GM21786 (cell line): ENCODE measurements at regions not wholly inside any gene's neighbourhood (a gene's known extent, or its start where the extent isn't known, plus 50 kb on each side); places are given as distances from the start of the nearest gene placed in this dataset.

Experiments used
- ATAC-seq: cut with Tn5 transposase; IDR thresholded peaks from one replicate; pipeline ENCODE4 v1.9.1; 2021; ENCODE audit not compliant: unreplicated experiment

DNA sequence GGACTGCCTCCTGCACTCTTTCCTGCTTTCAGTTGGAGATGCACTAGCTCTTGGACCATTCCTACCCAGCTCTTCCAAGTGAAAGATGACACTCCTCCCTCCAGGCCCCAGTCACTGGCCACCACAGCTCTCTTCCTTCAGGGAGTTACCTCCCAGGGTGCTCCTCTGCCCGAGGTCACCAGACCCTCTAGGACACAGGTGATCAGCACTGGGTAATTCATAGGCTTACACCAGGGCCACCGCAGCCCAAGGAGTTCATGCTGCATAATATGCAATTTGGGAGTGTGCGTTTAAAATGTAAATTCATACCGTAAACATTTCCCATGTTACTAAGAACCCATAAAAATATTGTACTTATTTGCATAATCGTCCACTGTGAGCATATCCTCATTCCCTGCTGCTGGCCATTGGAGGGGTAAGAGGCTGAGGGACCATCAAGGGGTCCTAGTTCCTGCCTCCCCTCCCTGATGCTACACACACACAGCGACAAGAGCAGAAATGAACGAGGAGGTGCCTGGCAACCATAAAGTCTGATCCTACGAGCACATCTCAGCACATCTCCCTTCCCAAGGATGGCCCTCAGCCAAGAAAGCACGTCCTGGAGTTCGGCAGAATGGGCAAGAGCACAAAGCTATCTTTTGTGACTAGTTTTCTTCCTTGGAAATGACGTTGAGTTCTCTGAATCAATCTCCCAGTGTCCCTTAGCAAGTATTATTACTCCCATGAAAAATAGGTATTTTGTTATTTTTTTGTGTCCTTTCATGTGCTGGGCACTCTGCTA lies 222.9 kb upstream of the RAB4A start:
- ATAC-seq = no peak

GRCh38 chr1:229048896-229049295 lies 222.0 kb upstream of the RAB4A start:
- ATAC-seq = no peak

- ATAC-seq = no peak
Observed at GRCh38 chr1:229056046-229056445, 214.9 kb upstream of the RAB4A start.

DNA sequence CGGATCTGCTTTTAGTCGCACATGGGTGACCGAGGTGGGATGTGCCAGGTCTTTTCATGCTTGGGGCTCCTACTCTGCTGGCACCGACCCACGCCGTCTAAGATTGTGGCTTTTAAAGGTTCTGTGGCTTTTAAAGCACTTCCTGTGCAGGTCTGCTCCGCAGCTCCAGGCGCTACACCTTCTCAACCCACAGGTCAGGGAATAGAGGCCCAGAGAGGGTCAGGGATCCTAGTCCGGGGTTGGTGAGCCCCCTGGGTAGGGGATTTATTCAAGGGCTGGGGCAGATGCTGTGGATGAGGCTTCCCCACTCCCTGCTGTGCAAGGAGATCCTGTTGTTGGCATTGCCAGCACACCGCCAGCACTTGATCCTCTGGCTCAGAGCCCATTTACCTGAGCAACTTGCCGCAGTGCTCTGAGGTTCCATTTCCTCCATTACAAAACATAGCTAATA lies 212.8 kb upstream of the RAB4A start:
- ATAC-seq = no peak

DNA sequence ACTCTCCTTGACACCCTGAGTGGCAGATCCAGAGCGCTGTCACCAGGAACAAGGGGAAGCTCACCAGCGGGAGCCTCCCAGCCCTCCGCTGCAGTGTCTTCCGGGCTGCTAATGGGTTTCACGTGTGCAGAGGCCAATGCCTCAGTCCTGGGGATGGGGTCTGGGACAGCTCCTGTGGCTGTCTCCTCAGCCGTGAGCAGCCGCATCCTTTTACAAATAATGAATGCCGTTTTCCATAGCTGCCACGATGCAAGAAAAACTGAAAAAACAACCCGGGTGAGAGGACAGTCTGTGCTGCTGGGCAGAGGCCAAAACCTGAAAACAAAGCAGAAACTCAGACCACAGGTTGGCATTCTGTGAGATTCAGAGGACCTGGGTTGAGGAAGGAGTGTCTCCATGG lies 212.2 kb upstream of the RAB4A start:
- no peak for ATAC-seq

DNA sequence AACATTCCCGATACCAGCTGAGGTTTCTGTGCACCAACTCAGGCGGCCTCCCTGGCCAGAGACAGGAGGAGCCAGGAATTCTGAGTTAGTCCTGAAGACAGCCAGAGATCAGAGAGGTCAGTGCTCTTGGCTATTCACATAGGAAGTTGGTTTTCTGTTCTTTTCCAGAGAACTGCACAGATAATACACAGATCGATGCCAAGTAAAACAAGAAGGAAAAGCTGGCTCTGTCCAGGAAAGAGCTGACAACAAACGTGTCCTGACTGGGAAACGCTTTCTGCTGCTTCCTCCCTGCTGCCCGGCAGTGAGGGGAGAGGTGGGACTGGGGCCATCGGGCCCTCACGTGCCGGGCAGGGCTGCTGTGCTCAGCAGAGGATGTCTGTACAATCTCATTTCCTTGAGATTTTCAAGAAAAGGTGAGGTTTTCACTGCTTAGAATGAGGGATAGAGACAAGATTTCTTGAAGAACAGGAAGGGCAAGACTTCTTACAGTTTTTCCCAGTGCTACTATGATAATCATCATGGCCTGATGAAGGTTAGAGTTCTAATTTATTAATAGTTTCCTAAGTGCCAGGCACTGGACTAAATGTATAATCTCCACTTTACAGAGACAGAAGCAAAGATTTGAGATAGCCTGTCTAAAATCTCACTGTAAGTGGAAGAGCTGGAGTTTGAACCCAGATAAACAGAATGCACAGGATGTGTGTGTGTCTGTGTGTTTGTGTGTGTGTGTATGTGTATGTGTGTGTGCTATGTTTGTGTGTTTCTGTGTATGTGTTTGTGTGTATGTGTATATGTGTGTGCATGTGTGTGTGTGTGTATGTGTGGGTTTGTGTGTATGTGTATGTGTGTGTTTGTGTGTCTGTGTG lies 211.0 kb upstream of the RAB4A start:
- no peak for ATAC-seq

- ATAC-seq = no peak
Observed at GRCh38 chr1:229062135-229062534, 208.8 kb upstream of the RAB4A start.

DNA sequence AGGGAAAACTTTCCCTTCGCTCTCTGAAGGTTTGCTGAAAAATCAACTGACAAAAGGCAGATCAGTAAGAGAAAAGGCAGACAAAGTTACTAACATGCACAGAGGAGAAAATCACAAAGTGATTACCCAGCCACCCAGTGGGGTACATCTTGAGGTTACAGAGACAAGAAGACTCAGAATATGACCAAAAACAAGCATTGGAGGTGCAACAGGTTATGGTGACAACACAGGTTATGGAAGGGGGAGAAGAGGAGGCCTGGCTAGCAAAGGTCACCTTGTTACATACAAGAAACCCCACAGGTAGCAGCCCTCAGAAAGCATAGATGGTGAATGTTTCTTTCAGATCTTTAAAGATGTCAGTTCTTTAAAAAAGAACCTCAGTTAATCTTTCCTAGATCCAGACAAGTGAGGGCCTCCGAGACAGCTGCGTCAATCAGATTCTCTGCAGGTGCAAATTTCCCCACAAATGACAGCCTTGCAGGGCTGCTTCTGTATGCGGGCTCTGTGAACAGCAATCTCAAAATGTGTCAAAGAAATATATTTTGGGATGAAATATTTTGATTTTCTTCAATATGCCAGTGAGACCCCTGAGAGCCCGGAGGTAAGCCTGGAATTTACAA lies 207.6 kb upstream of the RAB4A start:
- no peak for ATAC-seq

DNA sequence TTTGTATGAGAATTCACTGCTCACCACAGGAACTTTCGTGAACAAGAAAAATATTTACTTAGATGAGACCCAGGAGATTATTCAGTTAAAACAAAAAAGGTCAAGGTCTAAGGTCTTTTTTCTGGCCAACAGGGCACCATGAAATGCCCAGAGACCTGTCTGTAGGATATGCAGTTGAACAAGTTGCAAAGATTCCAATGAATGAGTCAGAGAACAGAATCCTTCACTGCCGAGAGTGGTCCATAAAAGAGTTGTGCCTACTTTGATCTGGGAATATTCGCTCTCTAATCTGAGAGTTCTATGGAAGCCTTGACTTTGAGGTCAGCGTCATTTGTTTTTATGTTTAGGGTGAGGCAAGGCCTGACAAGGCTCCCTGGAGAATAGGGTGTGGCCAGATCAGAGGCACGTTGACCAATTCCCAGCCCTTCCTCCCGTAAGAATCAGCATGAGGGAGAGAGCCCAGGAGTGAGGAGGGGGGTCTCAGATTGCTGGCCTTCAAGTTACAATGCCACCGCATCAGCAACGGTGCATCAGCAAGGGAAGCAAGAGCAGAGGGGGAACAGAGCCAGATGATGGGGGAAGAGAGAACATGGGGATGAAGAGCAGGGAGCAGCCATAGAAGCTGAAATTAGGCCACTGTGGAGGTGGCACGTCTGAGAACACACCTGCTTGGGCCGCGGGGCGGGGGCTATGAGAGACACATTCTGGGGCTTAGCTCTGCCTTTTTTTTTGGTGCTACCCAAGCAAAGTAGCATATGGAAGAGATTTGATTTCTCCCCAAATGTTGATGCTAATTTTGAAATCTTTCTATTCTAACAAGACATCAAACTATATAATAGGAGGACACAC lies 206.4 kb upstream of the RAB4A start:
- ATAC-seq = no peak

GRCh38 chr1:229065613-229066012 lies 205.3 kb upstream of the RAB4A start:
- ATAC-seq = no peak

DNA sequence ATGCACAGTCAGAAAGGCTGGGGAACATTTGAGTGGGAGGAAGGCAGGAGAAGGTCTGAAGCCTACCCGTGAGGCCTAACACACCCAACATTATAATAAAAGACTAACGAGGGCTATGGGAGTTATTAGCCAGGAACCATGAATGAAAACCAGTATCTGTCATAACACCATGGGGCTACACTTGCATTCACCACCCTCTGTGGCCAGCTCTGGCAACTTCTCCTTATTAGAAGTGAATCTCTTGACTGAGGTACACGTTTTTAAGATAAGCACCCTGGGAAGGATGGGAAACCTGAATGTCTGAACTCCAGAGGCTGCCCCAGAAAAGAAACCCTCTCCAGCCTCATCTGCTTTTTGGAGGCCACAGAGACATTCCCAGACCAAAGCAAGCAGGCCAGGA lies 204.3 kb upstream of the RAB4A start:
- ATAC-seq = no peak

- ATAC-seq = no peak
Observed at GRCh38 chr1:229067546-229067945, 203.4 kb upstream of the RAB4A start.

- ATAC-seq = no peak
Observed at GRCh38 chr1:229068270-229068987, 202.5 kb upstream of the RAB4A start.

DNA sequence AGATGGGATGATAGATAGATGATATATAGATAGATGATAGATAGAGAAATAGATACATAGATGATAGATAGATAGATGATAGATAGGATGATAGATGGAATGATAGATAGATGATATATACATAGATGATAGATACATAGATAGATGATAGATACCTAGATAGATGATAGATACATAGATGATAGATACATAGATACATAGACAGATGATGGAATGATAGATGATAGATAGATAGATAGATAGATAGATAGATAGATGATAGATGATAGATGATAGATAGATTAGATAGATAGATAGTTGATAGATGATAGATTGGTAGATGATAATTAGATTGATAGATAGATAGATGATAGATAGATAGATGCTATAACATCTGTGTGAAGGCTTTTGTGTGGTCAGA lies 201.7 kb upstream of the RAB4A start:
- ATAC-seq = no peak

- ATAC-seq = no peak
Observed at GRCh38 chr1:229070168-229070567, 200.7 kb upstream of the RAB4A start.

GRCh38 chr1:229073251-229073650 lies 197.7 kb upstream of the RAB4A start:
- ATAC-seq = no peak

- ATAC-seq = no peak
Observed at GRCh38 chr1:229075217-229075616, 195.7 kb upstream of the RAB4A start.

- ATAC-seq = no peak
Observed at GRCh38 chr1:229075716-229076115, 195.2 kb upstream of the RAB4A start.

DNA sequence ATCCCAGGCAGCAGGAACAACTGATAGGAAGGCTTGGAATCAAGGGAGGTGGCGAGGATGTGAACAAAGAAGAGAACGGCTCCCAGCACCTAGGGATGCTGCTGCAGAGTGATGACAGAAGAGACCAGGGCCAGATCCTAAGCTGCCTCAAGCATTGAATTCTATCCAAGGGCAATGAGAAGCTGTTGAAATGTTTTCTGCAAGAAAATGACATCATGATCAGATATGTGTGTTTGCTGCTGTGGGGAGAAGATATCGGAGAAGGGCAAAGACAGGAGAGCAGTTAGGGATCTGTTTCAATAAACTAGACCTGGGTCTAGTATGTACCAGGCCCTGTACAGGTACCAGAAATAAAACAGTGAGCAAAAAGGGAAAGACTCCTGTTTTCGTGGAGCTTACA lies 194.7 kb upstream of the RAB4A start:
- no peak for ATAC-seq

GRCh38 chr1:229079016-229079595 lies 191.8 kb upstream of the RAB4A start:
- no peak for ATAC-seq
